ENCODE measurements at regions not wholly inside any gene's neighbourhood (a gene's known extent, or its start where the extent isn't known, plus 50 kb on each side); places are given as distances from the start of the nearest gene placed in this dataset.

DNA sequence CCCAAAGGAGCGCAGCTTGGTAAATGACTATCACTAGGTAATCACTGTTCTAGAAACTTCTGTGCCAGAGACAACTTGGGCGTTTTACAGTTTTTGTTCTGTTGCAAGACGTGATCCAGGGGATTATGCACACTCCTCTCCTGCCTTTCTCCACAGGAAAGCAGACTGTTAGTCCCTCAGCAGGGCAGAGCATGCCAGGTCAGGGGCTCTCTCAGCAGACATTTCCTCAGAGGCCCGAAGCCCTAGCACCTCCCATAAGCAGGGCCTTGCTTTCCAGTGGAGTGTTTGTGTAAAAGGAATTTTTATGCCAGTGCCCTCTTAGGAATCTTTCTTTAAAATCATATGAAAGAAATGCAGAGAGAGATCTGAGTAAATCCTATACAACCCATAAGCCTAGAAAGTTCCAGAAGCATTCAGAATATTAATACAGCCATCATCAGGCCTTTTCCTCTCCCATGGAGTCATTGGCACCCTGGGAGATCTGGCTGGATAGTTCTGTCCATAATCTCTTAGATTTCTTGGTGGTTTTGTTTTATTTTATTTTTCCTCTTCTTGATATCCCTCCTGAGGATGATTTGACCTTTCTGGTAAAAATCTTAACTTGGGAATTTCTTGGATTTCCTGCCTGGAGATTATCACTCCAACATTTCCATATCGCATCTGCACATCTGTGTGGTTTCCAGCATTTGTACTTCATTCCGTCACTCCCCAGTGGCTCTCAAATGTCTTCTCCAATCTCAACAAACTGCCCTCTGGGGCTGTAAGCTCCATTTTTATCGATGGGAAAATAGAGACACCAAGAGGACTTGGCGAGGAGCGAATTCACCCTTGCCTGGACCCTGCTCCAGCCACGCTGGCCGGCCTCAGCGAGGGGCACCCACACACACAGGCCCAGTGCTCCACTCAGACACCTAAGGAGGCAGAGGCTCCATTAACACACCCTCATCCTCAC is 116.1 kb downstream of the PSMG1 start:
- TF ChIP-seq, protein P1, sequence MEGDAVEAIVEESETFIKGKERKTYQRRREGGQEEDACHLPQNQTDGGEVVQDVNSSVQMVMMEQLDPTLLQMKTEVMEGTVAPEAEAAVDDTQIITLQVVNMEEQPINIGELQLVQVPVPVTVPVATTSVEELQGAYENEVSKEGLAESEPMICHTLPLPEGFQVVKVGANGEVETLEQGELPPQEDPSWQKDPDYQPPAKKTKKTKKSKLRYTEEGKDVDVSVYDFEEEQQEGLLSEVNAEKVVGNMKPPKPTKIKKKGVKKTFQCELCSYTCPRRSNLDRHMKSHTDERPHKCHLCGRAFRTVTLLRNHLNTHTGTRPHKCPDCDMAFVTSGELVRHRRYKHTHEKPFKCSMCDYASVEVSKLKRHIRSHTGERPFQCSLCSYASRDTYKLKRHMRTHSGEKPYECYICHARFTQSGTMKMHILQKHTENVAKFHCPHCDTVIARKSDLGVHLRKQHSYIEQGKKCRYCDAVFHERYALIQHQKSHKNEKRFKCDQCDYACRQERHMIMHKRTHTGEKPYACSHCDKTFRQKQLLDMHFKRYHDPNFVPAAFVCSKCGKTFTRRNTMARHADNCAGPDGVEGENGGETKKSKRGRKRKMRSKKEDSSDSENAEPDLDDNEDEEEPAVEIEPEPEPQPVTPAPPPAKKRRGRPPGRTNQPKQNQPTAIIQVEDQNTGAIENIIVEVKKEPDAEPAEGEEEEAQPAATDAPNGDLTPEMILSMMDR (IDR thresholded peaks at IDR 0.05; ENCODE audit: unreplicated experiment) = no peak
- H3K27me3 Mint-ChIP-seq (ENCODE audit: insufficient read depth, unreplicated experiment) = no peaks in the 10 kb centered on the region
- no peak for DNase-seq (ENCODE audit: unreplicated experiment)
- H3K4me1 Mint-ChIP-seq (ENCODE audit: insufficient read depth, unreplicated experiment) = no peaks in the 10 kb centered on the region
- intact Hi-C loops (cut with micrococcal nuclease) = no loop called here
- no peak overlapping the region for H3K4me3 Mint-ChIP-seq (ENCODE audit: unreplicated experiment)
- H3K9me3 Mint-ChIP-seq (ENCODE audit: unreplicated experiment) = no peaks in the 10 kb centered on the region
- H3K27ac Mint-ChIP-seq (ENCODE audit: low read depth, unreplicated experiment) = no peak overlapping the region
- no TSS peak for BruUV-seq (replicated peaks)
- CTCF ChIA-PET = no interaction called here
- POLR2A ChIA-PET = no interaction called here
- H3K36me3 Mint-ChIP-seq (ENCODE audit: insufficient read depth, unreplicated experiment) = no peaks in the 10 kb centered on the region

- BruUV-seq (replicated peaks) = no TSS peak
- no peak for DNase-seq (ENCODE audit: unreplicated experiment)
- Mint-ChIP-seq H3K36me3 (ENCODE audit: insufficient read depth, unreplicated experiment) (no peaks in the 10 kb centered on the region), H3K4me3 (ENCODE audit: unreplicated experiment) (no peak overlapping the region), H3K9me3 (ENCODE audit: unreplicated experiment) (no peaks in the 10 kb centered on the region), H3K4me1 (ENCODE audit: insufficient read depth, unreplicated experiment) (no peaks in the 10 kb centered on the region), H3K27me3 (ENCODE audit: insufficient read depth, unreplicated experiment) (no peaks in the 10 kb centered on the region), H3K27ac (ENCODE audit: low read depth, unreplicated experiment) (no peak overlapping the region)
- POLR2A ChIA-PET = interaction anchor here (1.0 kb wide), 1 partner anchor 13 kb away, joined by 3 read pairs; no protein-coding TSS in a partner anchor
- CTCF ChIA-PET = no interaction called here
- intact Hi-C loops (cut with micrococcal nuclease) = no loop called here
- TF ChIP-seq, protein P1 (IDR thresholded peaks at IDR 0.05; ENCODE audit: unreplicated experiment) = no peak
Measured at GRCh38 chr21:39065917-39066316, 117.3 kb downstream of the PSMG1 start.

DNA sequence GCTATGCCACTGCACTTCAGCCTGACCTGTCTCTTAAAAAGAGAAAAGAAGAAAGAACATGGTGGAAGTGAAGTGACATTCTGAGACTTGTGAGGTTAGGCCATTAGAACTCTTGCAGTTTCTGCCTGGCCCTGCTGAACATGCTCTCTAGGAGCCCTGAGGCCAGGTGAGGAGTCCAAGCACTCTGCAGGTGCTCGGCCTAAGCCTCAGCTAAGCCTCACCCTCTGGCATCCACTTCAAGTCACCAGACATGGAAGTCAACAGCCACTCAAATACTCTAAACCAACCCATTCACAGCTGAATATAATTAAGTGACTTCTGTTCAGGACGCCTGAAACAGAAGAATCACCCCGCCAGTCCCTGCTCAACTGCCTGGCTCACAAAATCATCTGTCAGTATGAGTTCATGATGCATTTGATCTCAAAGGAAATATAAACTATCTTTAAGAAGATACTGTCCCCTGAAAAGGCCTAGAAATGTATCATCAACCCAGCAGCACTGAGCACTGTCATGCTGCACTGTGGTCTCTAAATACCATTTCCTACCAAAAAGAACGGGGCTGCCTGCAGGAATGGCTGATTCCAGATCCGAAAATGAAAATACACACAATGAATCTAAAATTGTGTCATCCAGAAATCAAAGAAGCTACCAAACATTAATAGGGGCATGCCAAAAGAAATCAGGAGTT is 118.8 kb downstream of the PSMG1 start:
- DNase-seq (ENCODE audit: unreplicated experiment) = no peak
- no peaks in the 10 kb centered on the region for H3K36me3 Mint-ChIP-seq (ENCODE audit: insufficient read depth, unreplicated experiment)
- H3K27me3 Mint-ChIP-seq (ENCODE audit: insufficient read depth, unreplicated experiment) = no peaks in the 10 kb centered on the region
- H3K27ac Mint-ChIP-seq (ENCODE audit: low read depth, unreplicated experiment) = no peak overlapping the region
- BruUV-seq (replicated peaks) = no TSS peak
- ChIA-PET CTCF (interaction anchor here (0.8 kb wide), 1 partner anchor 41 kb away, joined by 4 read pairs; no protein-coding TSS in a partner anchor), POLR2A (no interaction called here)
- H3K9me3 Mint-ChIP-seq (ENCODE audit: unreplicated experiment) = no peaks in the 10 kb centered on the region
- H3K4me3 Mint-ChIP-seq (ENCODE audit: unreplicated experiment) = no peak overlapping the region
- no peaks in the 10 kb centered on the region for H3K4me1 Mint-ChIP-seq (ENCODE audit: insufficient read depth, unreplicated experiment)
- TF ChIP-seq, protein P1 (IDR thresholded peaks at IDR 0.05; ENCODE audit: unreplicated experiment) = no peak
- intact Hi-C loops (cut with micrococcal nuclease) = no loop called here

- TF ChIP-seq, protein P1 (IDR thresholded peaks at IDR 0.05; ENCODE audit: unreplicated experiment) = no peak
- no TSS peak for BruUV-seq (replicated peaks)
- DNase-seq (ENCODE audit: unreplicated experiment) = no peak
- intact Hi-C loops (cut with micrococcal nuclease) = no loop called here
- POLR2A ChIA-PET = no interaction called here
- H3K9me3 Mint-ChIP-seq (ENCODE audit: unreplicated experiment) = no peaks in the 10 kb centered on the region
- CTCF ChIA-PET = interaction anchor here (0.8 kb wide), 1 partner anchor 42 kb away, joined by 4 read pairs; no protein-coding TSS in a partner anchor
- H3K27me3 Mint-ChIP-seq (ENCODE audit: insufficient read depth, unreplicated experiment) = no peaks in the 10 kb centered on the region
- H3K4me1 Mint-ChIP-seq (ENCODE audit: insufficient read depth, unreplicated experiment) = no peaks in the 10 kb centered on the region
- H3K36me3 Mint-ChIP-seq (ENCODE audit: insufficient read depth, unreplicated experiment) = no peaks in the 10 kb centered on the region
- no peak overlapping the region for H3K4me3 Mint-ChIP-seq (ENCODE audit: unreplicated experiment)
- no peak overlapping the region for H3K27ac Mint-ChIP-seq (ENCODE audit: low read depth, unreplicated experiment)
Measured at GRCh38 chr21:39063517-39063916, 119.7 kb downstream of the PSMG1 start.
